ENCODE measurements at regions not wholly inside any gene's neighbourhood (a gene's known extent, or its start where the extent isn't known, plus 50 kb on each side); places are given as distances from the start of the nearest gene placed in this dataset.

GRCh38 chr6:90947184-90948064 is 360.6 kb upstream of the MAP3K7 start:
- Histone ChIP-seq H3K4me3 (ENCODE audit: low read length in 3 of 3) (no peak overlapping the region), H3K36me3 (ENCODE audit: control insufficient read depth in 3 of 3, insufficient read depth in 3 of 3, low read length in 3 of 3) (no peaks in the 10 kb centered on the region), H3K9me3 (ENCODE audit: control insufficient read depth in 3 of 3, low read length in 3 of 3) (no peaks in the 10 kb centered on the region), H3K9ac (ENCODE audit: low read depth in 1 of 3, low read length in 3 of 3) (no peak overlapping the region), H3K27me3 (ENCODE audit: control insufficient read depth in 3 of 3, insufficient read depth in 3 of 3, low read length in 3 of 3) (no peaks in the 10 kb centered on the region), H3K4me1 (ENCODE audit: control insufficient read depth in 3 of 3, insufficient read depth in 3 of 3, low read length in 3 of 3) (no peaks in the 10 kb centered on the region), H3K27ac (ENCODE audit: low read depth, low read length) (no peak overlapping the region)

GRCh38 chr6:90941885-90942284 is 355.0 kb upstream of the MAP3K7 start:
- Histone ChIP-seq H3K27ac (ENCODE audit: low read depth, low read length) (no peak overlapping the region), H3K4me3 (ENCODE audit: low read length in 3 of 3) (no peak overlapping the region), H3K4me1 (ENCODE audit: control insufficient read depth in 3 of 3, insufficient read depth in 3 of 3, low read length in 3 of 3) (no peaks in the 10 kb centered on the region), H3K9ac (ENCODE audit: low read depth in 1 of 3, low read length in 3 of 3) (no peak overlapping the region), H3K36me3 (ENCODE audit: control insufficient read depth in 3 of 3, insufficient read depth in 3 of 3, low read length in 3 of 3) (no peaks in the 10 kb centered on the region), H3K27me3 (ENCODE audit: control insufficient read depth in 3 of 3, insufficient read depth in 3 of 3, low read length in 3 of 3) (no peaks in the 10 kb centered on the region), H3K9me3 (ENCODE audit: control insufficient read depth in 3 of 3, low read length in 3 of 3) (no peaks in the 10 kb centered on the region)

GRCh38 chr6:90940812-90941481 is 354.1 kb upstream of the MAP3K7 start:
- no peaks in the 10 kb centered on the region for H3K4me1 ChIP-seq (ENCODE audit: control insufficient read depth in 3 of 3, insufficient read depth in 3 of 3, low read length in 3 of 3)
- no peaks in the 10 kb centered on the region for H3K27me3 ChIP-seq (ENCODE audit: control insufficient read depth in 3 of 3, insufficient read depth in 3 of 3, low read length in 3 of 3)
- H3K9me3 ChIP-seq (ENCODE audit: control insufficient read depth in 3 of 3, low read length in 3 of 3): no peaks in the 10 kb centered on the region
- H3K27ac ChIP-seq (ENCODE audit: low read depth, low read length): no peak overlapping the region
- H3K9ac ChIP-seq (ENCODE audit: low read depth in 1 of 3, low read length in 3 of 3): no peak overlapping the region
- H3K4me3 ChIP-seq (ENCODE audit: low read length in 3 of 3): no peak overlapping the region
- H3K36me3 ChIP-seq (ENCODE audit: control insufficient read depth in 3 of 3, insufficient read depth in 3 of 3, low read length in 3 of 3): no peaks in the 10 kb centered on the region

DNA sequence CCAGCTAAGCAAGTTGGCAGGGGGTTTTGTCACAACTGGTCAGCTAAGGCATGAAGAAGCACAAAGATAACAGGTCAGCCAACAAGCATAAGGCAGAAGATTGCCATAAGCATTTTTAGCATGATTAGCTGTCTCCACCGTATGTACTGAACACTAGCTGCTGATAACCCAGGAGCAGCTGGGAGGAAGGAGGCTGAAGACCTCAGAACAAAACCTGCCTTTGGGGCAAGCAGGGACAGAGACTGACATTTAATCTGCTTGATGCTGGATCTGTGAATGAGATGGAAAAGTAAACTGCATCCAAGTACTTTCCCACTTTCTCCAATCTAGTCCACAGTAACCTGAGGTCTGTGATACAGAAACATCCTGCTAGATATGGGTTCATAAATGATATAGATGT is 353.0 kb upstream of the MAP3K7 start:
- no peak overlapping the region for H3K27ac ChIP-seq (ENCODE audit: low read depth, low read length)
- no peak overlapping the region for H3K9ac ChIP-seq (ENCODE audit: low read depth in 1 of 3, low read length in 3 of 3)

GRCh38 chr6:90938122-90938521 is 351.2 kb upstream of the MAP3K7 start:
- Histone ChIP-seq H3K4me3 (ENCODE audit: low read length in 3 of 3) (no peak overlapping the region), H3K4me1 (ENCODE audit: control insufficient read depth in 3 of 3, insufficient read depth in 3 of 3, low read length in 3 of 3) (no peaks in the 10 kb centered on the region), H3K36me3 (ENCODE audit: control insufficient read depth in 3 of 3, insufficient read depth in 3 of 3, low read length in 3 of 3) (no peaks in the 10 kb centered on the region), H3K27me3 (ENCODE audit: control insufficient read depth in 3 of 3, insufficient read depth in 3 of 3, low read length in 3 of 3) (no peaks in the 10 kb centered on the region), H3K9ac (ENCODE audit: low read depth in 1 of 3, low read length in 3 of 3) (no peak overlapping the region), H3K9me3 (ENCODE audit: control insufficient read depth in 3 of 3, low read length in 3 of 3) (no peaks in the 10 kb centered on the region), H3K27ac (ENCODE audit: low read depth, low read length) (no peak overlapping the region)

More for the DNA sequence above, 353.0 kb upstream of the MAP3K7 start:
- Histone ChIP-seq H3K9me3 (ENCODE audit: control insufficient read depth in 3 of 3, low read length in 3 of 3) (no peaks in the 10 kb centered on the region), H3K36me3 (ENCODE audit: control insufficient read depth in 3 of 3, insufficient read depth in 3 of 3, low read length in 3 of 3) (no peaks in the 10 kb centered on the region), H3K27me3 (ENCODE audit: control insufficient read depth in 3 of 3, insufficient read depth in 3 of 3, low read length in 3 of 3) (no peaks in the 10 kb centered on the region), H3K4me3 (ENCODE audit: low read length in 3 of 3) (no peak overlapping the region), H3K4me1 (ENCODE audit: control insufficient read depth in 3 of 3, insufficient read depth in 3 of 3, low read length in 3 of 3) (no peaks in the 10 kb centered on the region)

- no peak overlapping the region for H3K9ac ChIP-seq (ENCODE audit: low read depth in 1 of 3, low read length in 3 of 3)
- no peaks in the 10 kb centered on the region for H3K36me3 ChIP-seq (ENCODE audit: control insufficient read depth in 3 of 3, insufficient read depth in 3 of 3, low read length in 3 of 3)
- H3K27me3 ChIP-seq (ENCODE audit: control insufficient read depth in 3 of 3, insufficient read depth in 3 of 3, low read length in 3 of 3): no peaks in the 10 kb centered on the region
- no peak overlapping the region for H3K27ac ChIP-seq (ENCODE audit: low read depth, low read length)
- H3K9me3 ChIP-seq (ENCODE audit: control insufficient read depth in 3 of 3, low read length in 3 of 3): no peaks in the 10 kb centered on the region
- no peaks in the 10 kb centered on the region for H3K4me1 ChIP-seq (ENCODE audit: control insufficient read depth in 3 of 3, insufficient read depth in 3 of 3, low read length in 3 of 3)
- no peak overlapping the region for H3K4me3 ChIP-seq (ENCODE audit: low read length in 3 of 3)
Observed at GRCh38 chr6:90936286-90936685, 349.4 kb upstream of the MAP3K7 start.

DNA sequence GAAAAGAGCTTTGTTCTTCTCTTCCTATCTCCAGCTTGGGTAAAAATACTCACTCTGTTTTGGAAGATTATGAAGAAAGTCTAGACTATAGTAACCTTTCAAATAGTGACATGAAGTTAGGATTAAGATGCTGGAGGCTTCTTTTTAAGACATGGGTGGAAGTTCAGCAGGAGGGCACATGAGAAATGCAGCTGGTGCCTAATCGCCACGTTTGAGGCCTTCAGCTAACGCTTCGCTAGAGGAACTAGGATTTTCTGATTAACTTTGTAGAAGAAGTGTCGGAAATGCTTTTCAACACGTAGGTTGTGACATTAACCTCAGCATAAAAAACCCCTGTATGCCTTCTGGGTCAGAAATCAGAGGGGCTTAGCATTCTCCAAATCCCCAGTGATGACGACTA is 348.1 kb upstream of the MAP3K7 start:
- H3K27me3 ChIP-seq (ENCODE audit: control insufficient read depth in 3 of 3, insufficient read depth in 3 of 3, low read length in 3 of 3): no peaks in the 10 kb centered on the region
- no peak overlapping the region for H3K9ac ChIP-seq (ENCODE audit: low read depth in 1 of 3, low read length in 3 of 3)
- H3K27ac ChIP-seq (ENCODE audit: low read depth, low read length): no peak overlapping the region
- H3K9me3 ChIP-seq (ENCODE audit: control insufficient read depth in 3 of 3, low read length in 3 of 3): no peaks in the 10 kb centered on the region
- H3K4me1 ChIP-seq (ENCODE audit: control insufficient read depth in 3 of 3, insufficient read depth in 3 of 3, low read length in 3 of 3): no peaks in the 10 kb centered on the region
- no peaks in the 10 kb centered on the region for H3K36me3 ChIP-seq (ENCODE audit: control insufficient read depth in 3 of 3, insufficient read depth in 3 of 3, low read length in 3 of 3)
- H3K4me3 ChIP-seq (ENCODE audit: low read length in 3 of 3): no peak overlapping the region

DNA sequence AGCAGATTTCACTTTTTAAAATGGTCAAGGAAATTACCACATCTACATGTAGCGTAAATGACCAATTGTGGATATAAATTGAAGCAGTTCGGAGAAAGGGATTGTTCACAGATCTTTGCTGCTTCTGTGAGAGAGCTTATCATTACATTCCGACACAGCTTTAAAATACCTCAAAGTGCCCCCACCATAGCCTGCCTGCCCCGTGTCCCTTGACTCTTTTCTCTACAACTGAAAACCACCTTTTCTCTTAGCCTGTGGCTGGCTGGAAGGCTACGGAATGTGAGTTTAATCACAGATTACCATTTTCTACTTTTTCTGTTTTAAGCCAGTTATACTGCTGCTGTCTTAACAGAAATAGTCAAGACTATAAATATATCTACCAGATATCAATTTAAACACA is 347.2 kb upstream of the MAP3K7 start:
- Histone ChIP-seq H3K9ac (ENCODE audit: low read depth in 1 of 3, low read length in 3 of 3) (no peak overlapping the region), H3K36me3 (ENCODE audit: control insufficient read depth in 3 of 3, insufficient read depth in 3 of 3, low read length in 3 of 3) (no peaks in the 10 kb centered on the region), H3K27me3 (ENCODE audit: control insufficient read depth in 3 of 3, insufficient read depth in 3 of 3, low read length in 3 of 3) (no peaks in the 10 kb centered on the region), H3K27ac (ENCODE audit: low read depth, low read length) (no peak overlapping the region), H3K4me1 (ENCODE audit: control insufficient read depth in 3 of 3, insufficient read depth in 3 of 3, low read length in 3 of 3) (no peaks in the 10 kb centered on the region), H3K9me3 (ENCODE audit: control insufficient read depth in 3 of 3, low read length in 3 of 3) (no peaks in the 10 kb centered on the region), H3K4me3 (ENCODE audit: low read length in 3 of 3) (no peak overlapping the region)

DNA sequence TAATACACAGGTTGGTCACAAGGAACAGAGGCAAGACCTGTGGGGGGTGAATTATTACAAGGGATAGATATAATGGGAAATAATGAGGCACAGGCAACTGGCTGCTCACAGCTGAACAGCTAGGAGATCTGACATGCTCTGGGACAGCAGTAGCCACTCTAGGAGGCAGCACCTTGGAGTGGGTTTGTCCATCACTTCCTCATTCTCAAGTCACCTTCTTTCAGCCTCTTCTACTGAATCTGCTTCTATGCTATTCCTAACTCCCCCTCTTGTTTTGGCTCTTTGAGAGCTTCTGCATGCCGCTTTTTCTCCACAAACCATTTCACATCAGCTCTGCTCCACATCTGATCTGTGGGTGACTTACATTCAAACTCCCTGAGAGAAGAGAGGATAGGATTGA is 345.5 kb upstream of the MAP3K7 start:
- no peak overlapping the region for H3K27ac ChIP-seq (ENCODE audit: low read depth, low read length)
- H3K36me3 ChIP-seq (ENCODE audit: control insufficient read depth in 3 of 3, insufficient read depth in 3 of 3, low read length in 3 of 3): no peaks in the 10 kb centered on the region
- no peaks in the 10 kb centered on the region for H3K27me3 ChIP-seq (ENCODE audit: control insufficient read depth in 3 of 3, insufficient read depth in 3 of 3, low read length in 3 of 3)
- H3K9me3 ChIP-seq (ENCODE audit: control insufficient read depth in 3 of 3, low read length in 3 of 3): no peaks in the 10 kb centered on the region
- H3K9ac ChIP-seq (ENCODE audit: low read depth in 1 of 3, low read length in 3 of 3): no peak overlapping the region
- H3K4me3 ChIP-seq (ENCODE audit: low read length in 3 of 3): no peak overlapping the region
- no peaks in the 10 kb centered on the region for H3K4me1 ChIP-seq (ENCODE audit: control insufficient read depth in 3 of 3, insufficient read depth in 3 of 3, low read length in 3 of 3)

DNA sequence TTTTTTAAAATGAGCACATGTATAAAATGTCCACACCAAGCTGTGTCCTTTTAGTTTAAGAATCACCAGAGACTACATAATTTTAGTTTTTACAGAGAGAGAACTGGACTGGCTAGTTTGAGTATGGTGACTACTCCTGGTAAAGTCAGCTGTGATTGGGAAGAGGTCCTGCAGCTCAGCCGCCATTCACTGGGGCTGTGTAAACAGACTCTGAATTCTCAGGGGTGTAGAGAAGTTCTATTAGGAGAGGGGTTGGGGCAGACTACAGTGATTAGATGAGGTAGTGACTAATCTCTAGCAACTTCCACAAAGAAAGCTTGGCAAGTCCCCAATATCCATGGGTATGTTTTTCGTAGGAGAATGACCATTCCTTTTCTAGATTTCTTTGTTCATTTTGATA is 341.2 kb upstream of the MAP3K7 start:
- H3K27me3 ChIP-seq (ENCODE audit: control insufficient read depth in 3 of 3, insufficient read depth in 3 of 3, low read length in 3 of 3): no peaks in the 10 kb centered on the region
- H3K27ac ChIP-seq (ENCODE audit: low read depth, low read length): no peak overlapping the region
- no peak overlapping the region for H3K9ac ChIP-seq (ENCODE audit: low read depth in 1 of 3, low read length in 3 of 3)
- no peaks in the 10 kb centered on the region for H3K4me1 ChIP-seq (ENCODE audit: control insufficient read depth in 3 of 3, insufficient read depth in 3 of 3, low read length in 3 of 3)
- no peak overlapping the region for H3K4me3 ChIP-seq (ENCODE audit: low read length in 3 of 3)
- no peaks in the 10 kb centered on the region for H3K9me3 ChIP-seq (ENCODE audit: control insufficient read depth in 3 of 3, low read length in 3 of 3)
- no peaks in the 10 kb centered on the region for H3K36me3 ChIP-seq (ENCODE audit: control insufficient read depth in 3 of 3, insufficient read depth in 3 of 3, low read length in 3 of 3)

Measured in skeletal muscle tissue (tissue), 3 donors.